GM10248 (cell line): ENCODE measurements at regions not wholly inside any gene's neighbourhood (a gene's known extent, or its start where the extent isn't known, plus 50 kb on each side); places are given as distances from the start of the nearest gene placed in this dataset.

Experiments
- CTCF ChIA-PET: fragments of 300-600 bp; sonication (Branson Sonifier 250); formaldehyde crosslinking; extraction: SDS; loops from one replicate; lab custom pipeline; 2021; ENCODE audit warnings: antibody characterized with exemption; lab: Yijun Ruan, JAX
- POLR2A ChIA-PET: fragments of 350-650 bp; sonication (Branson Sonifier 250); formaldehyde crosslinking; extraction: SDS; loops from one replicate; lab custom pipeline; 2020; ENCODE audit warnings: antibody characterized with exemption; lab: Yijun Ruan, JAX
- DNase-seq: peaks from one replicate; pipeline ENCODE4 v3.0.0; 2012; ENCODE audit errors: extremely low spot score
- CTCF ChIP-seq: IDR thresholded peaks from 2 replicates; pipeline ENCODE4 v1.5.1; 2012; ENCODE audit warnings: mild to moderate bottlenecking, low read depth; ENCODE audit errors: extremely low read depth, missing control alignments, control extremely low read depth

- ChIA-PET POLR2A (interaction anchor here (1.0 to 1.2 kb wide), 2 partner anchors 16 to 17 kb away, joined by 3 read pairs; no protein-coding TSS in a partner anchor), CTCF (interaction anchor here (1.2 to 2.3 kb wide), 7 partner anchors 8 to 95 kb away, joined by 3 to 8 read pairs (median 3); no protein-coding TSS in a partner anchor)
- DNase-seq = peak; percentile 56
- TF ChIP-seq CTCF = no peak
Observed at GRCh38 chr5:159427180-159428012, 97.1 kb upstream of the IL12B start.

- TF ChIP-seq CTCF = no peak
- CTCF ChIA-PET = interaction anchor here (0.7 to 1.7 kb wide), 11 partner anchors 9 to 274 kb away, joined by 3 to 5 read pairs (median 3); no protein-coding TSS in a partner anchor
- POLR2A ChIA-PET = no interaction called here
- DNase-seq = no peak
Observed at GRCh38 chr5:159430361-159431012, 100.2 kb upstream of the IL12B start.

GRCh38 chr5:159435855-159436254 lies 105.6 kb upstream of the IL12B start:
- POLR2A ChIA-PET = no interaction called here
- TF ChIP-seq CTCF = no peak

GRCh38 chr5:159438092-159438491 lies 107.8 kb upstream of the IL12B start:
- ChIA-PET CTCF (interaction anchor here (1.3 kb wide), 1 partner anchor 18 kb away, joined by 3 read pairs; no protein-coding TSS in a partner anchor), POLR2A (no interaction called here)
- no peak for TF ChIP-seq CTCF
- no peak for DNase-seq

More at GRCh38 chr5:159435855-159436254, 105.6 kb upstream of the IL12B start:
- DNase-seq = no peak
- CTCF ChIA-PET = interaction anchor here (0.8 to 4.9 kb wide), 2 partner anchors 8 to 19 kb away, joined by 4 to 22 read pairs; no protein-coding TSS in a partner anchor

GRCh38 chr5:159439002-159439401 lies 108.7 kb upstream of the IL12B start:
- ChIA-PET POLR2A (no interaction called here), CTCF (no interaction called here)
- TF ChIP-seq CTCF = no peak
- DNase-seq = no peak

- CTCF ChIA-PET = interaction anchor here (0.6 to 7.8 kb wide), 2 partner anchors 10 to 15 kb away, joined by 3 to 81 read pairs; no protein-coding TSS in a partner anchor
Observed at GRCh38 chr5:159440235-159440634, 109.9 kb upstream of the IL12B start.

More at GRCh38 chr5:159440235-159440634, 109.9 kb upstream of the IL12B start:
- DNase-seq = peak; percentile 43
- TF ChIP-seq CTCF = peak; percentile 27
- POLR2A ChIA-PET = no interaction called here
